ENCODE measurements at regions not wholly inside any gene's neighbourhood (a gene's known extent, or its start where the extent isn't known, plus 50 kb on each side); places are given as distances from the start of the nearest gene placed in this dataset.

GRCh38 chr3:69651765-69652164 is 87.5 kb upstream of the MITF start:
- Histone ChIP-seq H3K79me2 (replicated peaks; ENCODE audit: insufficient read depth, low read length) (no peaks in the 10 kb centered on the region), H3K9me2 (ENCODE audit: insufficient read depth, low read length) (no peaks in the 10 kb centered on the region), H3K9ac (ENCODE audit: low read length) (no peak overlapping the region), H3K36me3 (ENCODE audit: insufficient read depth, low read length) (no peaks in the 10 kb centered on the region), H2AFZ (ENCODE audit: low read depth, low read length) (no peak overlapping the region), H3F3A (ENCODE audit: insufficient read depth, low read length, poor library complexity, severe bottlenecking) (no peaks in the 10 kb centered on the region), H3K4me3 (ENCODE audit: low read length) (no peak overlapping the region), H3K9me3 (ENCODE audit: low read length) (no peaks in the 10 kb centered on the region), H3K4me2 (ENCODE audit: low read length) (no peak overlapping the region), H4K20me1 (ENCODE audit: insufficient read depth) (no peaks in the 10 kb centered on the region), H3K27ac (ENCODE audit: low read length) (no peak overlapping the region), H3K27me3 (ENCODE audit: insufficient read depth, low read depth, low read length) (no peaks in the 10 kb centered on the region)
- TF ChIP-seq REST (IDR thresholded peaks at IDR 0.05; ENCODE audit: borderline replicate concordance) (no peak), TAF1 (IDR thresholded peaks at IDR 0.05; ENCODE audit: low read depth) (no peak), CTCF (IDR thresholded peaks at IDR 0.05; ENCODE audit: poor library complexity, severe bottlenecking) (no peak), EZH2 (IDR thresholded peaks at IDR 0.05; ENCODE audit: borderline replicate concordance, insufficient read depth, low read length, poor library complexity, severe bottlenecking) (no peak)

- Histone ChIP-seq H3K4me3 (ENCODE audit: low read length) (no peak overlapping the region), H3K9me3 (ENCODE audit: low read length) (no peaks in the 10 kb centered on the region), H3K79me2 (replicated peaks; ENCODE audit: insufficient read depth, low read length) (no peaks in the 10 kb centered on the region), H3K9me2 (ENCODE audit: insufficient read depth, low read length) (no peaks in the 10 kb centered on the region), H3K27me3 (ENCODE audit: insufficient read depth, low read depth, low read length) (no peaks in the 10 kb centered on the region), H3F3A (ENCODE audit: insufficient read depth, low read length, poor library complexity, severe bottlenecking) (no peaks in the 10 kb centered on the region), H3K27ac (ENCODE audit: low read length) (no peak overlapping the region), H3K36me3 (ENCODE audit: insufficient read depth, low read length) (no peaks in the 10 kb centered on the region), H4K20me1 (ENCODE audit: insufficient read depth) (no peaks in the 10 kb centered on the region), H3K4me2 (ENCODE audit: low read length) (no peak overlapping the region), H2AFZ (ENCODE audit: low read depth, low read length) (no peak overlapping the region), H3K9ac (ENCODE audit: low read length) (no peak overlapping the region)
- TF ChIP-seq MXI1 (conservative IDR thresholded peaks at IDR 0.05; ENCODE audit: poor library complexity, severe bottlenecking) (no peak), POLR2AphosphoS5 (IDR thresholded peaks at IDR 0.05) (no peak), CTCF (IDR thresholded peaks at IDR 0.05; ENCODE audit: poor library complexity, severe bottlenecking) (no peak), REST (IDR thresholded peaks at IDR 0.05; ENCODE audit: borderline replicate concordance) (no peak), SMC3 (conservative IDR thresholded peaks at IDR 0.05; ENCODE audit: poor library complexity) (no peak)
These were observed 89.2 kb upstream of the MITF start for GRCh38 chr3:69650066-69650419.

All from neural cell (in vitro differentiated cells).